Activated naive CD4-positive, alpha-beta T cell treated with anti-CD3 and anti-CD28 coated beads for 36 hours (primary cell): ENCODE measurements at regions not wholly inside any gene's neighbourhood (a gene's known extent, or its start where the extent isn't known, plus 50 kb on each side); places are given as distances from the start of the nearest gene placed in this dataset.

ENCODE experiments used
- CTCF ChIA-PET: fragments of 350-600 bp; sonication (Branson Sonifier 250); formaldehyde crosslinking; loops from one replicate; lab custom pipeline; 2021; ENCODE audit warnings: antibody characterized with exemption; lab: Charles Lee
- DNase-seq: peaks from one replicate; pipeline ENCODE4 v3.0.0-alpha.2; 2020
- H3K27ac Mint-ChIP-seq: one replicate; pipeline ENCODE4 v1.8.0; 2021; ENCODE audit warnings: mild to moderate bottlenecking, mixed read lengths
- H3K27me3 Mint-ChIP-seq: one replicate; pipeline ENCODE4 v1.8.0; 2021; ENCODE audit warnings: low read depth, mixed read lengths
- H3K36me3 Mint-ChIP-seq: one replicate; pipeline ENCODE4 v1.8.0; 2021; ENCODE audit warnings: low read depth, mixed read lengths
- H3K4me1 Mint-ChIP-seq: one replicate; pipeline ENCODE4 v1.8.0; 2021; ENCODE audit warnings: low read depth, mixed read lengths
- H3K4me3 Mint-ChIP-seq: one replicate; pipeline ENCODE4 v1.8.0; 2021; ENCODE audit warnings: mild to moderate bottlenecking, moderate library complexity, mixed read lengths
- H3K9me3 Mint-ChIP-seq: one replicate; pipeline ENCODE4 v1.8.0; 2021; ENCODE audit warnings: mixed read lengths
- intact Hi-C: fragments of 100-400 bp; cut with micrococcal nuclease; formaldehyde crosslinking; loops from one replicate; pipeline ENCODE4 v1.15.1; 2023

DNA sequence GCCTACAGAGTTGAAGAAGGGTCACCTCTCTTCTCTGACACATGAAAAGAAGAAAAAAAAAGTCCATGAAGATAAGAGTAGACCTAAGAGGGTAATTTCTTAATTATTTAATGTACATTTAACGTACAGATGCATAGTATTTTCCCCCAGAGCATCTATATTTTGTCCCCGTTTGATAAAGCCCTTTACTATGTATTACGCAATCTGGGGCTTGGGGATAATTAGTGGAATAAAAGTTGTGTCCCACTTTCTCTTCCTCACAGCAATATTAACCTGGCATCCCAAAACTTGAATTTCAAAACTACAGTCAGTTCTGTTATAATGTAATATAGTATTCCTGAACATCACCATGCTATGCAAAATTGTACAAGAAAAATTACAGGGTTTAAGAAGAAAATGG is 254.1 kb downstream of the SUCLG1 start:
- Mint-ChIP-seq H3K36me3 (no peaks in the 10 kb centered on the region), H3K9me3 (no peaks in the 10 kb centered on the region), H3K27me3 (peaks cover 12% of the 10 kb centered on the region), H3K27ac (no peak overlapping the region), H3K4me3 (no peak overlapping the region), H3K4me1 (no peaks in the 10 kb centered on the region)
- DNase-seq: no peak
- CTCF ChIA-PET: no interaction called here
- intact Hi-C loops: no loop called here

DNA sequence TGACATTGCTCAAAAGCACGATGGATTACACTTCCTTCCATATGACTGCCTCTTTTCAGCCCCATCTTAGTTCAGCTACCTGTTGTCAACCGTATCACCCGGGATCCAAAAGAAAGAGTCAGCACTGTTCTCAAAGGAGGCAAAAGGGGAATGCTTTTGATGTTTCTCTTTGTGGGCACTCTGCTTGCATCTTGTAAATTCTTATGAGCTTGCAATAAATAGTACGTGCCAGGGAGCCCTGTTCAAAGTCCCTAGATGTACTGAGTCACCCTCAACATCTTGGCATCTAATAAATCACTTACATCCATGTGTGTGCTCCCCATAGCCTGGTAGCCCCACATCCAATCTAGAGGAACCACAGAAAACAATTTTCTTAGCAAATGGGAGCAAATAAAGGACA is 256.9 kb downstream of the SUCLG1 start:
- CTCF ChIA-PET: no interaction called here
- no peak for DNase-seq
- Mint-ChIP-seq H3K36me3 (no peaks in the 10 kb centered on the region), H3K4me3 (no peak overlapping the region), H3K9me3 (no peaks in the 10 kb centered on the region), H3K27ac (no peak overlapping the region), H3K4me1 (no peaks in the 10 kb centered on the region), H3K27me3 (peaks cover 12% of the 10 kb centered on the region)
- intact Hi-C loops: no loop called here

DNA sequence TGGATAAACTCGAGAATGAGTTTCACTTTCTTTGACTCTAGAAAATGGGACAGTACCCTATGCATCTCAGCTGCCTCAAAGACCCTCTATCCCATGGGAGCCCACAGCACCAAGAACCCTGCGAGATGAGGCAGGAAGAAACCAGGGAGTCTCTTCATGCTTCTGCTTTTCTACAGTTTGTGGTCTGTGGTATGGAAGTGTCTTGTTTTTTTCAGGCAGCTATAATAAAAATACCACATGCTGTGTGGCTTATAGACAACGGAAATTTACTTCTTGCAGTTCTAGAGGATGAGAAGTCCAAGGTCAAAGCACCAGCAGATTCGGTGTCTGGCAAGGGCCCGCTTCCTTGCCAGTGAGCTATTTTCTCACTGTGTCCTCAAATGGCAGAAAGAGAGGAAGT is 257.9 kb downstream of the SUCLG1 start:
- Mint-ChIP-seq H3K27ac (no peak overlapping the region), H3K27me3 (peaks cover 12% of the 10 kb centered on the region), H3K4me3 (no peak overlapping the region), H3K36me3 (no peaks in the 10 kb centered on the region), H3K9me3 (no peaks in the 10 kb centered on the region), H3K4me1 (no peaks in the 10 kb centered on the region)
- DNase-seq: no peak
- CTCF ChIA-PET: no interaction called here
- intact Hi-C loops: no loop called here

GRCh38 chr2:84197901-84198300 is 261.2 kb downstream of the SUCLG1 start:
- H3K4me3 Mint-ChIP-seq: no peak overlapping the region
- CTCF ChIA-PET: no interaction called here
- peaks cover 6% of the 10 kb centered on the region for H3K27me3 Mint-ChIP-seq
- intact Hi-C loops: no loop called here
- no peaks in the 10 kb centered on the region for H3K4me1 Mint-ChIP-seq
- no peak for DNase-seq
- H3K36me3 Mint-ChIP-seq: no peaks in the 10 kb centered on the region
- H3K9me3 Mint-ChIP-seq: no peaks in the 10 kb centered on the region
- no peak overlapping the region for H3K27ac Mint-ChIP-seq

DNA sequence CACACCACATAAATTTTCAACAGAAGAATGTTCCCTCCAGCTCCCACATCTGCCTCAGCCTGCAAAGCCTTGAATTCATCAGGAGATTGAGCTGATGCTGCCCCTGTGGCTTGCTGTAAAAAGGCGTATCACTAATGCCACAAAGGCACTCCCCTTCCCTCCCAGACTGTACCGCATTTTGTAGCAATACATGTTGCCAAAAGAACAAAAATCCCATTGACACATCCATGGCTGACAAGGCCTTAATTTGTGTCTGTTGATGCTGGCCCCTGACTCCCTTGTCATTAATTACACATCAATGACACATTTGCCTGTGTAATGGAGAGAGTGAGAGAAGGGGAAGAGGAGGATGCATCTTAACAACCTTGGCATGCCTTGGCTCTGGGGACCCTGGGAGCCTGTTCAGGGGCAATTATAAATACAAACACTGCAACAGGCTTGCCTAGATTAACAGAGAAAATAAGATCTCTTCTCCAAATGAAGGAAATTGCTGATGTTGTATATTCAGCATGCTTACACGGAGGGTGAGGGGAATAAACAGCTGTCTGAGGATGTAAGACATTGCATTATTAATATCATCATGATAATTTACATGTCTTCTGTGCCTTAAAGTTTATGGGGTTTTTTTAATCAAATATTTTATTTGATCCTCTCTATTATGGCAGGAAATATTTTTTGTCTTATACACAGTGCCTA is 264.0 kb downstream of the SUCLG1 start:
- CTCF ChIA-PET: interaction anchor here (0.7 kb wide), 1 partner anchor 294 kb away, joined by 3 read pairs; no protein-coding TSS in a partner anchor
- intact Hi-C loops: no loop called here
- Mint-ChIP-seq H3K27me3 (peaks cover 9% of the 10 kb centered on the region), H3K4me3 (no peak overlapping the region), H3K36me3 (no peaks in the 10 kb centered on the region), H3K9me3 (no peaks in the 10 kb centered on the region), H3K4me1 (no peaks in the 10 kb centered on the region), H3K27ac (no peak overlapping the region)
- DNase-seq: no peak

- DNase-seq: no peak
- CTCF ChIA-PET: no interaction called here
- H3K27ac Mint-ChIP-seq: no peak overlapping the region
- intact Hi-C loops: no loop called here
- peaks cover 8% of the 10 kb centered on the region for H3K27me3 Mint-ChIP-seq
- no peaks in the 10 kb centered on the region for H3K9me3 Mint-ChIP-seq
- H3K4me1 Mint-ChIP-seq: no peaks in the 10 kb centered on the region
- no peak overlapping the region for H3K4me3 Mint-ChIP-seq
- H3K36me3 Mint-ChIP-seq: no peaks in the 10 kb centered on the region
These were observed 264.9 kb downstream of the SUCLG1 start for GRCh38 chr2:84194181-84194580.

GRCh38 chr2:84187258-84187657 is 271.8 kb downstream of the SUCLG1 start:
- Mint-ChIP-seq H3K36me3 (no peaks in the 10 kb centered on the region), H3K4me1 (no peaks in the 10 kb centered on the region), H3K27me3 (peaks cover 3% of the 10 kb centered on the region), H3K9me3 (no peaks in the 10 kb centered on the region), H3K27ac (no peak overlapping the region), H3K4me3 (no peak overlapping the region)
- CTCF ChIA-PET: no interaction called here
- intact Hi-C loops: no loop called here
- DNase-seq: no peak

DNA sequence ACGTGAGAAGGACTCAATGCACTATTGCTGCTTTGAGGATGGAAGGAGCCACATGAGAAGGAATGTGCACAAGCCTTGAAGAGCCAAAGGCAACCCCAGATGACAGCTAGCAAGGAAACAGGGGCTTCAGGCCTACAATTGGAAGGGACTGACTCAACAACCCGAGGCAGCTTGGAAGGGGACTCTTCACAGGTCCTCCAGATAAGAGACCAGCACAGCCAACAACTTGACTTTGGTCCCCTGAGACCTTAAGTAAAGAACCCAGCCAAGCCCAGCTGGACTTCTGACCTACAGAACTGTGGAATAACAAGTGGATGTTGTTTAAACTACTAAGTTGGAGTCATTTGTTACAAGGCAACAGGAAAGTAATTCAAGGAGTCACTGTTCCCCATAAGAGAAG is 277.2 kb downstream of the SUCLG1 start:
- no peaks in the 10 kb centered on the region for H3K9me3 Mint-ChIP-seq
- no peaks in the 10 kb centered on the region for H3K36me3 Mint-ChIP-seq
- DNase-seq: no peak
- no peak overlapping the region for H3K4me3 Mint-ChIP-seq
- no peak overlapping the region for H3K27ac Mint-ChIP-seq
- CTCF ChIA-PET: no interaction called here
- H3K4me1 Mint-ChIP-seq: no peaks in the 10 kb centered on the region
- H3K27me3 Mint-ChIP-seq: no peaks in the 10 kb centered on the region
- intact Hi-C loops: no loop called here

- no peaks in the 10 kb centered on the region for H3K27me3 Mint-ChIP-seq
- intact Hi-C loops: no loop called here
These were observed 281.3 kb downstream of the SUCLG1 start for GRCh38 chr2:84177733-84178132.

DNA sequence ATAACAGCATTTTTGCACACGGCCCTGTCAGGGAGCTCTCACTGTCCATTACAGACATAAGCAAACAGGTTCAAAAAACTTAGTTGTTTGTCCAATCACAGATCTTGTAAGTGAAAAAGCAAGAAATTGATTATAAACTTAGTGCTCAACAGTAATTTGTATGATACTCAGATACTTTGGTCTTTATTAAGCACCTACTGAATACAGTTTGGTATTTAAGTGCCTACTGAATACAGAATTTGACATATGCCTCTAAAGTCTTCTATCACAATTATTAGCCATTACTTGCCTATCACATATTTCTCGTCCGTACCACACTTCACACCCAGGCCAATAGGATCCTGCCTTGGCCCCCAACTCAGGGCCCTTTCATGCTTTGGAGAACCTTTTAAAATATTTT is 283.1 kb downstream of the SUCLG1 start:
- intact Hi-C loops: no loop called here

More at GRCh38 chr2:84177733-84178132, 281.3 kb downstream of the SUCLG1 start:
- no peak overlapping the region for H3K27ac Mint-ChIP-seq
- no peak overlapping the region for H3K4me3 Mint-ChIP-seq
- no peaks in the 10 kb centered on the region for H3K36me3 Mint-ChIP-seq
- CTCF ChIA-PET: no interaction called here
- DNase-seq: no peak
- H3K9me3 Mint-ChIP-seq: no peaks in the 10 kb centered on the region
- no peaks in the 10 kb centered on the region for H3K4me1 Mint-ChIP-seq

DNA sequence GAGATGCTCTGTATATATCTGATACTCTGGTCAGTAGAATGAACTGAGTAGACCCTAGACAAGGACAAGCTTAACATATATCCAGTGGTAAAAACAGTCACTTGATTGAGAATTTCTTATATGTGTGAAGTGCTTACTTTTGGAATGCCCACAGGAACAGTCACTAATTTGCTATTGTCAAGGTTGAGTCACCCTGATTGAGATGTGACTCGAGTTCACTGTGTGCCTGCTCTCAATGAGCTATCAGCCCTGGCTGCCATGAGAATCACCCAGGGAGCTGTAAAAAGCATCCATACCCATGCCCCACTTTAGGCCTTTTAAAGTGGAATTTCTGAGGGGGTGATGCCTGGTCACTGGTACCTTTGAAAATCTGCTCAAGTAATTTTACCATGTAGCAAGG is 283.7 kb downstream of the SUCLG1 start:
- CTCF ChIA-PET: no interaction called here
- no peak for DNase-seq
- intact Hi-C loops: no loop called here
- Mint-ChIP-seq H3K27me3 (no peaks in the 10 kb centered on the region), H3K27ac (no peak overlapping the region), H3K9me3 (no peaks in the 10 kb centered on the region), H3K4me3 (no peak overlapping the region), H3K36me3 (no peaks in the 10 kb centered on the region), H3K4me1 (no peaks in the 10 kb centered on the region)

More for the DNA sequence above, 283.1 kb downstream of the SUCLG1 start:
- H3K4me3 Mint-ChIP-seq: no peak overlapping the region
- no peaks in the 10 kb centered on the region for H3K9me3 Mint-ChIP-seq
- H3K27me3 Mint-ChIP-seq: no peaks in the 10 kb centered on the region
- H3K27ac Mint-ChIP-seq: no peak overlapping the region
- no peak for DNase-seq
- CTCF ChIA-PET: no interaction called here
- no peaks in the 10 kb centered on the region for H3K36me3 Mint-ChIP-seq
- no peaks in the 10 kb centered on the region for H3K4me1 Mint-ChIP-seq

GRCh38 chr2:84173041-84173440 is 286.0 kb downstream of the SUCLG1 start:
- intact Hi-C loops: no loop called here
- peaks cover 2% of the 10 kb centered on the region for H3K27me3 Mint-ChIP-seq
- H3K27ac Mint-ChIP-seq: no peak overlapping the region
- no peaks in the 10 kb centered on the region for H3K4me1 Mint-ChIP-seq
- DNase-seq: no peak
- CTCF ChIA-PET: no interaction called here
- peaks cover 6% of the 10 kb centered on the region for H3K9me3 Mint-ChIP-seq
- H3K4me3 Mint-ChIP-seq: no peak overlapping the region
- H3K36me3 Mint-ChIP-seq: no peaks in the 10 kb centered on the region

- H3K27ac Mint-ChIP-seq: no peak overlapping the region
- H3K4me3 Mint-ChIP-seq: no peak overlapping the region
- H3K4me1 Mint-ChIP-seq: no peaks in the 10 kb centered on the region
- CTCF ChIA-PET: no interaction called here
- intact Hi-C loops: no loop called here
- peaks cover 2% of the 10 kb centered on the region for H3K27me3 Mint-ChIP-seq
- H3K9me3 Mint-ChIP-seq: peaks cover 6% of the 10 kb centered on the region
- no peaks in the 10 kb centered on the region for H3K36me3 Mint-ChIP-seq
- no peak for DNase-seq
These were observed 288.1 kb downstream of the SUCLG1 start for GRCh38 chr2:84170979-84171378.
